GM10266 (cell line): ENCODE measurements at regions not wholly inside any gene's neighbourhood (a gene's known extent, or its start where the extent isn't known, plus 50 kb on each side); places are given as distances from the start of the nearest gene placed in this dataset.
"Not testable (repeated sequence)": the region's sequence is repeated elsewhere in the genome, so short reads cannot be mapped to it uniquely, and the experiment has no call there.

ENCODE experiments used
- DNase-seq: peaks from one replicate; pipeline ENCODE4 v3.0.0; 2012; ENCODE audit errors: extremely low spot score
- TF ChIP-seq, protein P1 (sequence below): IDR thresholded peaks from 2 replicates; pipeline ENCODE4 v1.5.1; 2012; ENCODE audit warnings: mild to moderate bottlenecking, low read depth; ENCODE audit not compliant: control insufficient read depth, insufficient read depth; ENCODE audit errors: missing control alignments

DNA sequence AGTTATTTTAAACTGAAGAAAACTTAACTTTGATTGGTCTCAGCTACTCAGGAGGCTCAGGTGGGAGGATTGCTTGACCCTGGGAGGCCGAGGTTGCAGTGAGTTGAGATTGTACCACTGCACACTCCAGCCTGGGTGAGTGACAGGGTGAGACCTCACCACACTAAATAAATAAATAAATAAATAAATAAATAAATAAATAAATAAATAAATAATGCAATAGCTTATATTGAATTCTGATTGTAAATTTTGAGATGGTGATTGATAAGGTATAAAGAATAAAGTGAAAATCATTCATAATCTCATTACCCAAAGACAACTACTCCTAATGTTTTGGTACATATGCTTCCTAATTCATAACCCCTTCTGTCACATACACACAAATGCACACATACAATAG lies 58.1 kb downstream of the TUBA3C start:
- TF ChIP-seq, protein P1, sequence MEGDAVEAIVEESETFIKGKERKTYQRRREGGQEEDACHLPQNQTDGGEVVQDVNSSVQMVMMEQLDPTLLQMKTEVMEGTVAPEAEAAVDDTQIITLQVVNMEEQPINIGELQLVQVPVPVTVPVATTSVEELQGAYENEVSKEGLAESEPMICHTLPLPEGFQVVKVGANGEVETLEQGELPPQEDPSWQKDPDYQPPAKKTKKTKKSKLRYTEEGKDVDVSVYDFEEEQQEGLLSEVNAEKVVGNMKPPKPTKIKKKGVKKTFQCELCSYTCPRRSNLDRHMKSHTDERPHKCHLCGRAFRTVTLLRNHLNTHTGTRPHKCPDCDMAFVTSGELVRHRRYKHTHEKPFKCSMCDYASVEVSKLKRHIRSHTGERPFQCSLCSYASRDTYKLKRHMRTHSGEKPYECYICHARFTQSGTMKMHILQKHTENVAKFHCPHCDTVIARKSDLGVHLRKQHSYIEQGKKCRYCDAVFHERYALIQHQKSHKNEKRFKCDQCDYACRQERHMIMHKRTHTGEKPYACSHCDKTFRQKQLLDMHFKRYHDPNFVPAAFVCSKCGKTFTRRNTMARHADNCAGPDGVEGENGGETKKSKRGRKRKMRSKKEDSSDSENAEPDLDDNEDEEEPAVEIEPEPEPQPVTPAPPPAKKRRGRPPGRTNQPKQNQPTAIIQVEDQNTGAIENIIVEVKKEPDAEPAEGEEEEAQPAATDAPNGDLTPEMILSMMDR, result no peak
- DNase-seq, result no peak

DNA sequence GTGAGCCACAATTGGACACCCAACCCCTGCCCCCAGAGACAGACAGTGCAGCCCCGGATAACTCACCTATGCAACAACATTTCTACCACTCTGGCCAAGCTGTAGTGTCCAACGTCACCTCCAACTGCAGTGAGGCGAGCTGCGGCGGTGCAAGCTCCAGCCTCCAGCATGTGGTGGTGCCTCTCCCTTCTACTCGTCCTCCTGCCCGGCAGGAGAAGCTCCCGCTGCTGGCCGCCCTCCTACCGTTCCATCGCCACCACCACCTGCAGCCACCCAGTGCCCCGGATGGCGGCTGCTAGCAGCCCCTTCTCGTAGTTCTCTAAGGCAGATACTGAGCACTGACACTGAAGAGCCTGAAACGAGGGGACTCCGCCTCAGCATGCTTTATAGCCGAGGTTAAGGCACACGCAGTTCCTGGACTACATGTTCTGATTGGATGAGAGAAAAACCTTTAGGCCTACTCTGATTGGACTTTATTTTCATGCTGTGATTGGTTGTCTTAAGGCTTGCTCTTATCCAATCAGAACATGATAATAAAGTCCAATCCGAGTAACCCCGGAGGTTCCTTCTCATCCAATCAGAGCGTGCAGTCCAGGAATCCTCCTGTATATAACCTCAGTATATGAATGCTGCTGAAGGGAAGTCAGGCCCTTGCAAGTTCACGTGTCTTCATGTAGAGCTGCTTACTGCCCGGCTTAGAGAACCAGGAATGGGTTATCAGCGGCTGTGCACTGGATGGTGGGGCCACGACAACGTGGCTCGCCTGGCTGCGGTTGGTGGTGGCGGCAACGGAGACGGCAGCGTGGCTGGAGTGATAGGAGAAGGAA lies 63.5 kb downstream of the TUBA3C start:
- no peak for DNase-seq
- TF ChIP-seq, protein P1, result no peak

DNA sequence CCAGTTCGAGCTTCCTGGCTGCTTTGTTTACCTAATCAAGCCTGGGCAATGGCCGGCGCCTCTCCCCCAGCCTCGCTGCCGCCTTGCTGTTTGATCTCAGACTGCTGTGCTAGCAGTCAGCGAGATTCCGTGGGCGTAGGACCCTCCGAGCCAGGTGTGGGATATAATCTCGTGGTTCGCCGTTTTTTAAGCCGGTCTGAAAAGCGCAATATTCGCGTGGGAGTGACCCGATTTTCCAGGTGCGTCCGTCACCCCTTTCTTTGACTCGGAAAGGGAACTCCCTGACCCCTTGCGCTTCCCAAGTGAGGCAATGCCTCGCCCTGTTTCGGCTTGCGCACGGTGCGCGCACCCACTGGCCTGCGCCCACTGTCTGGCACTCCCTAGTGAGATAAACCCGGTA lies 72.4 kb downstream of the TUBA3C start:
- not testable (repeated sequence) for DNase-seq

DNA sequence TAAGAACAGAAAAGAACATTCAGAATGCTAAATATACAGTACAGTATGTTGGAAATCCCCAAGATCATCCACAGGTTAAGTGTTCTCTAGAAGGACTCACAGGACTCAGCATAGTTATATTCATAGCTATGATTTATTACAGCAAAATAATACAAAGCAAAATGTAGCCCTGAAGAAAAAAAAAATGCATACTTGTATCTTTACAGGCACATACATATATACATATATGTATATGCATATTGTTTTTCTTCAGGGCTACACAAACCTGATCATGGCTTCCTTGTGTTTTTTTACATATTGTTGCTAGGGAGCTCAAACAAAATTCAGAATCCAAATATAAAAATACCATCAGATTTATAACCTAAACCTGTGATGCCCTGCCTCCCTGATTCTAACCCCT lies 78.5 kb downstream of the TUBA3C start:
- no peak for DNase-seq
- TF ChIP-seq, protein P1, result no peak

DNA sequence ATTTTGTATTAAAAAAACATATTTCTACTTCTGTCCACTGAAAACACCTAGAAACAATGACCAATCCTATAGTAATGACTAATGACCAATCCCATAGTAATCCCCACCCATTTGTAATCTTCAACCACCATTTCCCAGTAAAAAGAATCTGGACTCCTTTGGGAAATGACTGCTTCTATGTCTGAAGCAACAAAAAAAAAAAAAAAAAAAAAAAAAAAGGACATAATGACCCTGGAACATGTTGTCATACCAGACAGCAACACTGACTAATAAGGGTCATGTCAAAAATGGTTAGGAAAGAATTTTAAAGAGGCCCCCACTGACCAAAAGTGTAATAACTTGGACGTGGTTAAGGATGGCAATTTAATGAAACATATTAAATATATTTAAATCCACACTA lies 88.3 kb downstream of the TUBA3C start:
- TF ChIP-seq, protein P1, result no peak
- DNase-seq, result no peak

DNA sequence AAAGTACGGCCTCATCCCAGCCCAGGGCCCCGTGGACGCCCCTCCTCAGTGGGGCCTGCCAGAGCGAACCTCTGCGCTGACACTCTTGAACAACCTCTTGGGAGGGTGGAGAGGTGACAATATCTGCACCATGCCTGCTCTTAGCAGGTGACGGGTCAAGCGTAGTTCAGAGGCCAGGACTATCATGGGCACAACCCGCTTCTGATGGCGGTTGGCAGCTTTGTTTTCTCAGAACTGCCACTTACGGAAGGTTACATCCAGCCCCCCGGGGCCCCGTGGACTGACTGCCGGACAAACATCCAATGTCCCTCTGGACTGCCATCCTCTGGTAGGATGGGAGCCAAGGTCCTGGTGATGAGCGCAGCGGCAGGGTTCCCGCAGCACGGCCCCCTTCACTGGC lies 91.1 kb downstream of the TUBA3C start:
- TF ChIP-seq, protein P1, result no peak
- no peak for DNase-seq

DNA sequence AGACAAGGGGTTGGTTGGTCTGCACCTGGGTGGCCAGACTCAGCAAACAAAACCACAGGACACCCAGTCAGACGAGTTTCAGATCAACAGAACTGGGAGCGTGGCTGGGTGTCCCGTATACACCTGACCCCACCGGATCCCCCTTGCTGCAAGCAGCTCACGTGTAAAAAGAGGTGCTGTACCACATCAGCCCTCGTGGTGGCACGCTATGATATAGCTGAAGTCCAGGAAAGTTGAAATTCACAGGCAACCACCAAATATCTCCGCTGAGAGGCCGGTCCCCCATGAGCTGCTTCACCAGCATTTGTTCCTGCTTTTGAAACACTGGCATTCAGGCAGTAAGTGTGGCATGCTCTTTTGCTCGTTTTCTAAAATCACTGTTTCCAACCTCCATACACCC lies 92.3 kb downstream of the TUBA3C start:
- no peak for DNase-seq
- TF ChIP-seq, protein P1, result no peak
